Ishikawa (cell line): ENCODE measurements at regions not wholly inside any gene's neighbourhood (a gene's known extent, or its start where the extent isn't known, plus 50 kb on each side); places are given as distances from the start of the nearest gene placed in this dataset.

ENCODE experiments used
- CREB1 ChIP-seq: IDR thresholded peaks from 2 replicates; pipeline ENCODE4 v1.6.1; 2012; ENCODE audit warnings: low read depth
- EP300 ChIP-seq: IDR thresholded peaks from 2 replicates; pipeline ENCODE4 v1.6.1; 2012; ENCODE audit warnings: borderline replicate concordance
- FOXM1 ChIP-seq: IDR thresholded peaks from 2 replicates; pipeline ENCODE4 v1.6.1; 2012; ENCODE audit warnings: low read depth, borderline replicate concordance
- RAD21 ChIP-seq: IDR thresholded peaks from 2 replicates; pipeline ENCODE4 v1.6.1; 2012; ENCODE audit warnings: low read depth
- TAF1 ChIP-seq: IDR thresholded peaks from 2 replicates; pipeline ENCODE4 v1.6.1; 2012; ENCODE audit warnings: low read depth, mild to moderate bottlenecking
- TEAD4 ChIP-seq: IDR thresholded peaks from 2 replicates; pipeline ENCODE4 v1.6.1; 2012
- YY1 ChIP-seq: IDR thresholded peaks from 2 replicates; pipeline ENCODE4 v1.6.1; 2012; ENCODE audit warnings: low read depth
- ZBTB7A ChIP-seq: IDR thresholded peaks from 2 replicates; pipeline ENCODE4 v1.6.1; 2012; ENCODE audit warnings: low read depth
- TF ChIP-seq, protein P1 (sequence below): IDR thresholded peaks from 2 replicates; pipeline ENCODE4 v1.6.1; 2012
- TF ChIP-seq, protein P2 (sequence below): IDR thresholded peaks from 2 replicates; pipeline ENCODE4 v1.6.1; 2012

DNA sequence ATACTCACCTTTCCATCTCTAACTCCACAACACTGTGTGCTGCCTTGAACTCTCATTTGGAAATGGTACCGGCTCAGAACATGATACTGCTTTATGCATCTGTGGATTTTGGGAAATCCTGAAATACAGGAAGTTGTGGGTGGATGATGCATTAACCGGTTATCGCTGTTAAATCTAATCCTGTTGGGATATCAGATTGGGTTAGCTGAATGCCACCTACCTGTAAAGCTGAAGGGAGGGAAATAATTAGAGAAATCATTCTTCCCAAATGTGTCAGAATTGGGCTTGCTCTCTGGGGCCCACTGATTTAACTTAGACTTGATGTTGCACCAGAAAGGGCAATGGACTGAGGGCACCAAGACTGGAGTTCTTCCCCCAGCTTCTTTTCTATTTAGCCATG, 54.0 kb downstream of the CH25H start:
- TF ChIP-seq CREB1 (no peak), TEAD4 (no peak), YY1 (no peak), EP300 (no peak), FOXM1 (no peak), TAF1 (no peak), RAD21 (no peak), ZBTB7A (no peak)
- TF ChIP-seq, protein P1, sequence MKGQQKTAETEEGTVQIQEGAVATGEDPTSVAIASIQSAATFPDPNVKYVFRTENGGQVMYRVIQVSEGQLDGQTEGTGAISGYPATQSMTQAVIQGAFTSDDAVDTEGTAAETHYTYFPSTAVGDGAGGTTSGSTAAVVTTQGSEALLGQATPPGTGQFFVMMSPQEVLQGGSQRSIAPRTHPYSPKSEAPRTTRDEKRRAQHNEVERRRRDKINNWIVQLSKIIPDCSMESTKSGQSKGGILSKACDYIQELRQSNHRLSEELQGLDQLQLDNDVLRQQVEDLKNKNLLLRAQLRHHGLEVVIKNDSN, result no peak
- TF ChIP-seq, protein P2, sequence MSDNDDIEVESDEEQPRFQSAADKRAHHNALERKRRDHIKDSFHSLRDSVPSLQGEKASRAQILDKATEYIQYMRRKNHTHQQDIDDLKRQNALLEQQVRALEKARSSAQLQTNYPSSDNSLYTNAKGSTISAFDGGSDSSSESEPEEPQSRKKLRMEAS, result no peak
